ENCODE measurements at regions not wholly inside any gene's neighbourhood (a gene's known extent, or its start where the extent isn't known, plus 50 kb on each side); places are given as distances from the start of the nearest gene placed in this dataset.

DNA sequence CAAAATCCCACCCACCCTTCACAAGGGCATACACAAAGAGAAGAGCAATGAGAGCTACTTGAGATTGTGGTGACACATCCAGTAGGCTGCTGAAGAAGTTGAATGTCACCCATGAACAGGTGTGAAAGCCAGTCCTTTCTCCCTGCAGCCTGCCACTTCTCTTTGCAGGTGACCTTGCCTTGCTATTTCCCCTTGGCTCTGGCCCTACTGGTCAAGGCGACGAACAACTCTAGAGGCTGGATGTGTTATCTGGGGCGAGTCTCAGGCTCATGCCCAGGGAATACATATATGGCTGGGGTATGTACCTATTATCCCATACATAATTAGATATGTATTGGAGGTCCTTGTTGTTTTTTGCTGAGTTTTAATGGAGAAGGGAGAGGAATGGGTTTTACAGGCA is 70.2 kb upstream of the EGLN3 start:
- DNase-seq, result no peak
- Histone ChIP-seq H3K36me3 (no peaks in the 10 kb centered on the region), H3K4me3 (no peak overlapping the region), H3K9me3 (no peaks in the 10 kb centered on the region), H3K4me1 (peaks cover 0 to 11% (median 0%) of the 10 kb centered on the region in 3 donors), H3K27ac (no peak overlapping the region), H3K27me3 (no peaks in the 10 kb centered on the region)
- no peak for FAIRE-seq
- intact Hi-C loops (cut with DNase I), result no loop called here
- TF ChIP-seq CTCF (IDR thresholded peaks at IDR 0.05), result no peak
- 45 to 51% methylated on average over 3 of the region's 3 CpGs for WGBS, 2 donors
- ATAC-seq, result peak in 2 of 4 donors; percentile 42 to 54

- 86 to 93% methylated on average over 3 of the region's 3 CpGs for WGBS, 2 donors
- no peaks in the 10 kb centered on the region for H3K27me3 ChIP-seq
- no peak overlapping the region for H3K4me3 ChIP-seq
- FAIRE-seq, result no peak
- intact Hi-C loops (cut with DNase I), result no loop called here
- no peak for TF ChIP-seq CTCF (IDR thresholded peaks at IDR 0.05)
- no peak for ATAC-seq
- no peak overlapping the region for H3K27ac ChIP-seq
- H3K9me3 ChIP-seq, result no peaks in the 10 kb centered on the region
- no peaks in the 10 kb centered on the region for H3K36me3 ChIP-seq
- peaks cover 0 to 11% (median 0%) of the 10 kb centered on the region in 3 donors for H3K4me1 ChIP-seq
- no peak for DNase-seq
These were observed 69.1 kb upstream of the EGLN3 start for GRCh38 chr14:34020014-34020413.

- intact Hi-C loops (cut with DNase I), result no loop called here
- Histone ChIP-seq H3K27ac (no peak overlapping the region), H3K27me3 (no peaks in the 10 kb centered on the region), H3K9me3 (no peaks in the 10 kb centered on the region), H3K4me3 (no peak overlapping the region), H3K4me1 (peaks cover 0 to 6% (median 0%) of the 10 kb centered on the region in 3 donors), H3K36me3 (no peaks in the 10 kb centered on the region)
- ATAC-seq, result no peak
- no peak for FAIRE-seq
- WGBS, 2 donors, result 59 to 62% methylated on average over 17 of the region's 17 CpGs
- no peak for TF ChIP-seq CTCF (IDR thresholded peaks at IDR 0.05)
- no peak for DNase-seq
These were observed 67.8 kb upstream of the EGLN3 start for GRCh38 chr14:34018564-34019244.

GRCh38 chr14:34018125-34018524 is 67.3 kb upstream of the EGLN3 start:
- H3K27ac ChIP-seq, result no peak overlapping the region
- H3K4me3 ChIP-seq, result no peak overlapping the region
- H3K36me3 ChIP-seq, result no peaks in the 10 kb centered on the region
- intact Hi-C loops (cut with DNase I), result no loop called here
- no peak for TF ChIP-seq CTCF (IDR thresholded peaks at IDR 0.05)
- FAIRE-seq (no peak), ATAC-seq (no peak), DNase-seq (no peak)
- no peaks in the 10 kb centered on the region for H3K27me3 ChIP-seq
- H3K4me1 ChIP-seq, result peaks cover 0 to under 1% (median 0%) of the 10 kb centered on the region in 3 donors
- 71 to 77% methylated on average over 5 of the region's 5 CpGs for WGBS, 2 donors
- H3K9me3 ChIP-seq, result no peaks in the 10 kb centered on the region

DNA sequence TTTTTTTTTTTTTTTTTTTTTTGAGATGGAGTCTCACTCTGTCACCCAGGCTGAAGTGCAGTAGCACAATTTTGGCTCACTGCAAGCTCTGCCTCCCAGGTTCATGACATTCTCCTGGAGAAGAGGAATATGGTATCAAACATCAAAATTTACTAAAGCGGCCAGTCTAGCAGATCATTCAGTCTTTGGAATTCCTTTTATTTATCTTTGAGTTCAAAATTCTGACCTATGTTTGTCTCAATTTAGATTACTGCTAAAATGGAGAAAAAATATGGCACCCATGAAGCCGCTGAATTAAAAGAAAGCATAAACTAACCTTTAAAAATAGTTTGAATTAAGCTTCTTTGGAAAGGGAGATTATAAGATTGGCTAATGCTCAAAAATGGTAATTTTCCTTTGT is 64.5 kb upstream of the EGLN3 start:
- Histone ChIP-seq H3K27ac (no peak overlapping the region), H3K9me3 (no peaks in the 10 kb centered on the region), H3K4me1 (no peaks in the 10 kb centered on the region), H3K4me3 (no peak overlapping the region), H3K36me3 (no peaks in the 10 kb centered on the region), H3K27me3 (no peaks in the 10 kb centered on the region)
- no peak for FAIRE-seq
- intact Hi-C loops (cut with DNase I), result no loop called here
- DNase-seq, result no peak
- ATAC-seq, result no peak
- no peak for TF ChIP-seq CTCF (IDR thresholded peaks at IDR 0.05)
- 96% methylated on average over 2 of the region's 2 CpGs for WGBS, 2 donors

Measured in pancreas (tissue), 10 donors.